CD4-positive, alpha-beta memory T cell (primary cell): ENCODE measurements at regions not wholly inside any gene's neighbourhood (a gene's known extent, or its start where the extent isn't known, plus 50 kb on each side); places are given as distances from the start of the nearest gene placed in this dataset.
"Not testable (repeated sequence)": the region's sequence is repeated elsewhere in the genome, so short reads cannot be mapped to it uniquely, and the experiment has no call there.

Source experiments
- CTCF ChIA-PET: fragments of 350-600 bp; sonication (Branson Sonifier 250); formaldehyde crosslinking; loops from one replicate; lab custom pipeline; 2021; ENCODE audit warnings: inconsistent platforms; ENCODE audit not compliant: partially characterized antibody; lab: Charles Lee
- POLR2A ChIA-PET: fragments of 350-600 bp; sonication (Branson Sonifier 250); formaldehyde crosslinking; loops from one replicate; lab custom pipeline; 2021; ENCODE audit not compliant: partially characterized antibody; lab: Charles Lee
- DNase-seq, 5 donors: peaks; one replicate each; pipeline versions ENCODE4 v3.0.0 to v3.0.0-alpha.2; 2020 to 2022; ENCODE audit warnings: mixed read lengths in 1 of 5
- H3K27ac ChIP-seq: one replicate; pipeline ENCODE4 v1.7.0; 2013; ENCODE audit warnings: low read depth, low read length
- H3K27me3 ChIP-seq: 2 replicates; pipeline ENCODE4 v1.7.0; 2013; ENCODE audit warnings: mild to moderate bottlenecking, low read length, moderate library complexity; ENCODE audit not compliant: insufficient read depth
- H3K36me3 ChIP-seq: 2 replicates; pipeline ENCODE4 v1.7.0; 2013; ENCODE audit warnings: mild to moderate bottlenecking, low read length, moderate library complexity; ENCODE audit not compliant: insufficient read depth
- H3K4me1 ChIP-seq: 2 replicates; pipeline ENCODE4 v1.7.0; 2013; ENCODE audit warnings: mild to moderate bottlenecking, low read length, moderate library complexity; ENCODE audit not compliant: insufficient read depth
- H3K4me3 ChIP-seq, 2 donors: one replicate each; pipeline ENCODE4 v1.7.0; 2013; ENCODE audit warnings: low read length in 2 of 2, mild to moderate bottlenecking in 1 of 2
- H3K9me3 ChIP-seq, 2 donors: one replicate each; pipeline ENCODE4 v1.7.0; 2013; ENCODE audit warnings: low read length in 2 of 2, control low read depth in 1 of 2; ENCODE audit not compliant: control insufficient read depth in 1 of 2
- H3K27ac Mint-ChIP-seq, 7 donors: one replicate each; pipeline ENCODE4 v1.8.0; 2020 to 2021; ENCODE audit warnings: mixed read lengths in 7 of 7, mild to moderate bottlenecking in 6 of 7, inconsistent platforms in 3 of 7, moderate library complexity in 3 of 7
- H3K27me3 Mint-ChIP-seq, 2 donors: one replicate each; pipeline ENCODE4 v1.8.0; 2020 to 2021; ENCODE audit warnings: mixed read lengths in 2 of 2
- H3K36me3 Mint-ChIP-seq, 2 donors: one replicate each; pipeline ENCODE4 v1.8.0; 2020 to 2021; ENCODE audit warnings: mixed read lengths in 2 of 2, inconsistent platforms in 1 of 2, mild to moderate bottlenecking in 1 of 2
- H3K4me1 Mint-ChIP-seq, 4 donors: one replicate each; pipeline ENCODE4 v1.8.0; 2020 to 2021; ENCODE audit warnings: mixed read lengths in 4 of 4, mild to moderate bottlenecking in 1 of 4
- H3K4me3 Mint-ChIP-seq, 8 donors: one replicate each; pipeline ENCODE4 v1.8.0; 2020 to 2021; ENCODE audit warnings: mixed read lengths in 8 of 8, mild to moderate bottlenecking in 7 of 8, moderate library complexity in 6 of 8, inconsistent platforms in 3 of 8
- H3K9me3 Mint-ChIP-seq, 8 donors: one replicate each; pipeline ENCODE4 v1.8.0; 2020 to 2021; ENCODE audit warnings: mixed read lengths in 8 of 8, mild to moderate bottlenecking in 5 of 8, inconsistent platforms in 3 of 8, moderate library complexity in 1 of 8
- intact Hi-C: fragments of 100-400 bp; cut with micrococcal nuclease; formaldehyde crosslinking; loops from one replicate; pipeline ENCODE4 v1.15.1; 2023

DNA sequence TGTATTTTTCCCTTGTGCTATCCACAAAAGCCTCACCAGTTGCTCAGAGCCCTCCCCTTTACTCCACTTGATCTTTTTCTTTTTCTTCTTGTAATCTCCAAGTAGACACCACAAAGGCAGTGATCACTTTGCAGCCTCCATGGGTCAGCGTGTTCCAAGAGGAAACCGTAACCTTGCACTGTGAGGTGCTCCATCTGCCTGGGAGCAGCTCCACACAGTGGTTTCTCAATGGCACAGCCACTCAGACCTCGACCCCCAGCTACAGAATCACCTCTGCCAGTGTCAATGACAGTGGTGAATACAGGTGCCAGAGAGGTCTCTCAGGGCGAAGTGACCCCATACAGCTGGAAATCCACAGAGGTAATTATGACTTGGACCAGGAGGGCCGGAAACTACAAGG lies 95.8 kb downstream of the FAM72C start:
- intact Hi-C loops, CTCF ChIA-PET: not testable (repeated sequence)

DNA sequence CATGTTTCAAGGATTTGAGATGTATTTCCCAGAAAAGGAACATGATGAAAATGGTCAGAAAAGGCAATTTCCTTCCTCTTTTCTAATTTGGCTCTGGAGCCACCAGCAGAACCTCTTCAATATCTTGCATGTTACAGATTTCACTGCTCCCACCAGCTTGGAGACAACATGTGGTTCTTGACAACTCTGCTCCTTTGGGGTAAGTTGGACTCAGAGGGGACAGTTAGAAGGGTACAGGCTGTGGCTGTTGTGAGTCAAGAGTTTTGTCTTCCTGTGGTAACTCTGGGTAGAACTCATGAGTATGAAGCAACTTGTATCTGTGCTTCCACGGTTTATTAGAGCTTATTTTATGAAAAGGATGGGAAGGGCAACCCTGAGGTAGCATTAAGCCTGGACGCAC lies 97.2 kb downstream of the FAM72C start:
- H3K4me3 ChIP-seq, H3K4me1 ChIP-seq, H3K27ac ChIP-seq, H3K36me3 ChIP-seq, H3K4me3 Mint-ChIP-seq, H3K27me3 Mint-ChIP-seq, POLR2A ChIA-PET, H3K27ac Mint-ChIP-seq, H3K4me1 Mint-ChIP-seq, H3K27me3 ChIP-seq, DNase-seq, H3K9me3 ChIP-seq, H3K36me3 Mint-ChIP-seq, H3K9me3 Mint-ChIP-seq, intact Hi-C loops, CTCF ChIA-PET: not testable (repeated sequence)

More for the DNA sequence above, 95.8 kb downstream of the FAM72C start:
- H3K36me3 ChIP-seq, H3K9me3 ChIP-seq, H3K9me3 Mint-ChIP-seq, DNase-seq, H3K36me3 Mint-ChIP-seq, H3K4me1 ChIP-seq, H3K27me3 ChIP-seq, H3K27ac ChIP-seq, H3K4me1 Mint-ChIP-seq, H3K27ac Mint-ChIP-seq, POLR2A ChIA-PET, H3K4me3 Mint-ChIP-seq, H3K27me3 Mint-ChIP-seq, H3K4me3 ChIP-seq: not testable (repeated sequence)

DNA sequence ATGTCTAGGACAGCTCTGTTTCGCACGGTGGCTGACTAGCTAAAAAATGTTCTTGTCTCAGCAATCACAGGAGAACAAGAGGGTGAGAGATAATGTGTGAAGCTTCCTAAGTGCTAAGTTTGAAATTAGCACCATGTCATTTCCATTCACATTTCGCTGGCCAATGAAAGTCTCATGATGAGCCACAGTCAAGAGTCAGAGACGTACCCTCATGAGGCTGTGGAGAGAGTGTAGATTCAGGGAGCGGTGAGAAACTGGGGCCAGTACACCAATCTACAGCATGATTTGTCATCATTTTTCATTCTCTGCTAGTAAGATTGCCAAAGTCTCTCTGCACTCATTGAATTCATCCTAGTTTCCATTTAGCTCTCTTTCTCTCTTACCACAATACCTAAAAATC lies 98.1 kb downstream of the FAM72C start:
- H3K9me3 Mint-ChIP-seq, H3K4me1 ChIP-seq, CTCF ChIA-PET, H3K4me3 ChIP-seq, H3K4me3 Mint-ChIP-seq, intact Hi-C loops, H3K4me1 Mint-ChIP-seq, H3K36me3 ChIP-seq, H3K36me3 Mint-ChIP-seq, DNase-seq, H3K27ac Mint-ChIP-seq, H3K27me3 ChIP-seq, H3K27me3 Mint-ChIP-seq, H3K9me3 ChIP-seq, H3K27ac ChIP-seq, POLR2A ChIA-PET: not testable (repeated sequence)

DNA sequence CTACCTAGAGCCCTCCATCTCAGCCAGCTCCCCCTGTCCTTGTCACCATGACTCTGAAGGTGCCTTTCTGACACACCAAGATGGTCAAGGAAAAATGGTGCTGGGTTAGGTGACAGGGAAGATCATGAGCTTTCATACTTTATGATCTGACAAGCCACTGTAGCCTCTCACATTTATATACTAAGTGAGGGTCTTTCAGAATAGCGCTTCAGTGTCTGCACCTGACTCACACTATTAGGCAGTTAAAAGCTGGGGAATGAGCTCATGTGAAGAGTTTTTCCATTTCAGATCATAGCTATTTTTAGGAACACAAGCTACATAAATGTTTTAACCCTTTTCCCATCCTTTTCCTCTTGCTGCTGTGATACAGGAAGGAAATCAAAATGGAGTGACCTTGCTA lies 101.4 kb downstream of the FAM72C start:
- H3K36me3 ChIP-seq, H3K4me1 ChIP-seq, H3K27ac ChIP-seq, H3K27me3 ChIP-seq, H3K27ac Mint-ChIP-seq, intact Hi-C loops, POLR2A ChIA-PET, CTCF ChIA-PET, H3K9me3 ChIP-seq, H3K9me3 Mint-ChIP-seq, H3K4me3 ChIP-seq, DNase-seq, H3K27me3 Mint-ChIP-seq, H3K4me3 Mint-ChIP-seq, H3K36me3 Mint-ChIP-seq, H3K4me1 Mint-ChIP-seq: not testable (repeated sequence)

DNA sequence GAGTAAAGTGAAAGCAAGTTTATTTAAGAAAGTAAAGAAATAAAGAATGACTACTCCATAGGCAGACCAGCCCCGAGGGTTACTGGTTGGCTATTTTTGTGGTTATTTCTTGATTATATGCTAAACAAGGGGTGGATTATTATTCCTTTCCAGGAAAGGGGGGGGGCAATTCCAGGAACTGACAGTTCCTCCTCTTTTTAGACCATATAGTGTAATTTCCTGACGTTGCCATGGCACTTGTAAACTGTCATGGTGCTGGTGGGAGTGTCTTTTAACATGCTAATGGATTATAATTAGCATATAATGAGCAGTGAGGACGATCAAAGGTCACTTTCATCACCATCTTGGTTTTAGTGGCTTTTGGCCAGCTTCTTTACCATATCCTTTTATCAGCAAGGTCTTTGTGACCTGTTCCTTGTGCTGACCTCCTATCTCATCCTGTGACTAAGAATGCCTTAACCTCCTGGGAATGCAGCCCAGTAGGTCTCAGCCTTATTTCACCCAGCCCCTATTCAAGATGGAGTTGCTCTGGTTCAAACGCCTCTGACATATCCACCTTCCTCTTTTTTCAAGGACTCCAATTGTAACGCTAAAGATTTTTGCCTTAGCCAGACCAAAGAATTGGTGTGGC lies 104.1 kb downstream of the FAM72C start:
- H3K4me3 Mint-ChIP-seq, H3K27me3 ChIP-seq, H3K4me1 Mint-ChIP-seq, H3K4me3 ChIP-seq, H3K27ac ChIP-seq, intact Hi-C loops, H3K9me3 ChIP-seq, H3K36me3 Mint-ChIP-seq, H3K36me3 ChIP-seq, H3K9me3 Mint-ChIP-seq, H3K27me3 Mint-ChIP-seq, DNase-seq, CTCF ChIA-PET, POLR2A ChIA-PET, H3K27ac Mint-ChIP-seq, H3K4me1 ChIP-seq: not testable (repeated sequence)

DNA sequence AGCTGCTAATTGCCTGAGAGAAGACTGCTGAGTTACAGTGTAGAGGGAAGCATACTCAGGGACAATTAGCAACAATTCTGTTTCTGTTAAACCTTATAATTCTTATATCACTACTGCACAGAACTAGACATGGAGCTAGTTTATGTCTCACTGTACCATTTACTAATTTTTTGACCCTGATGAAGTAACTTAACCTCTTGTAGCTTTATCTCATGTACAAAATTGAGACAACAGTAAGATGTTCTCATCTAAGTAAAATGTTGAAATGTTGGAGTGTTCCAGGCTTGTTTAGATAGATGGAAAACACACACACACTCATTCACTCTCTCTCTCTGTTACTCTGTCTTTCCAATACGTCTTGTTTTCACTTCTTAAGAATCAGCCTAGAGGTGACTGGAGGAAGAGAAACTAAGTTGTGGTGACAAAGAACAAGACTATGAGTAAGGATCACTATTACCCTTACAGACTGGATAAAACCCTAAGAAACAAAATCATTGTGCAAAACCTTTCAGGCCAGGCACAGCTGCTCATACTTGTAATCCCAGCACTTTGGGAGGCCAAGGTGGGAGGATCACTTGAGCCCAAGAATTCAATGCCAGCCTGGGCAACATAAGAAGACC lies 107.8 kb downstream of the FAM72C start:
- H3K27me3 Mint-ChIP-seq, H3K9me3 Mint-ChIP-seq, H3K36me3 ChIP-seq, H3K27ac Mint-ChIP-seq, H3K27ac ChIP-seq, intact Hi-C loops, H3K36me3 Mint-ChIP-seq, H3K27me3 ChIP-seq, H3K4me1 Mint-ChIP-seq, H3K4me3 ChIP-seq, DNase-seq, H3K9me3 ChIP-seq, H3K4me3 Mint-ChIP-seq, H3K4me1 ChIP-seq, POLR2A ChIA-PET, CTCF ChIA-PET: not testable (repeated sequence)

DNA sequence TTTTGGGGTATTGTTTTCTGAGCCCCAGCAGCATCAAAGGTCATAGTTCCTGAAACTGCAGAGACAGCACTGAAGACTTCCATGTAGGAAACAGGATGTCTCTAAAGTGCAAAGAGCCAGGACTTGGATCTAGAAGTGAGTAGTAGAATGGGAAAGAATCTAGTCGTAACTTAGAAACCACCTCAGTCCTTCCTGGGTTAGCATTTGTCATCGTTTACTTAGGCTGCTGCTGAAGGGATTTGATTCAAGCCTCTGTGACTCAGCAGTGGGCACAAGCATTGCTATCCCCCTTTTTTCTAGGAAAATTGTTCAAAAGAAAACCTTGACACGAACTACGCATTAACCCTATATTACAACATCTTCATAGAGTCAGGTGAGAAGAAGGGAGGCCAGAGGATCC lies 109.1 kb downstream of the FAM72C start:
- H3K27ac ChIP-seq, intact Hi-C loops, H3K27me3 ChIP-seq, DNase-seq, H3K27me3 Mint-ChIP-seq, H3K36me3 Mint-ChIP-seq, H3K9me3 Mint-ChIP-seq, H3K4me1 Mint-ChIP-seq, POLR2A ChIA-PET, H3K36me3 ChIP-seq, H3K4me3 Mint-ChIP-seq, H3K9me3 ChIP-seq, H3K27ac Mint-ChIP-seq, H3K4me1 ChIP-seq, CTCF ChIA-PET, H3K4me3 ChIP-seq: not testable (repeated sequence)

DNA sequence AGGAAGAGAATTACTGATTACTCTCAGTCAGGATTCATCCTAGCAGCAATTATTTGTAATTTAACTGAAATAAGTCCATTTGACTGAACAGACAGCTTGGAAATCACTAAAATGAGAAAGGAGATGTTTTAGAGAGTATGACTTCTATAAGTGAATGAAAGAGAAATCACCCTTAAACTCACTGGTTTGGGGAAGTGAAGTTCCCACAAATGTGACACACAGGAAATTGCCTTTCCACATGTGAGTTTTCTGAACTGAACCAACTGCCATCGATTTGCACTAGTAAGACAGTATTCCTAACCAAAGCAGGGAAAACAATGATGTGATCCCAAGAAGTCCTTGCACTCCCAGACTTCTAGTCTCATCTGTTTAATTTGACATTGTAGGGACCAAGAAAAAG lies 110.5 kb downstream of the FAM72C start:
- H3K9me3 ChIP-seq, POLR2A ChIA-PET, H3K4me3 ChIP-seq, H3K36me3 ChIP-seq, H3K27ac ChIP-seq, H3K36me3 Mint-ChIP-seq, H3K4me1 ChIP-seq, H3K27ac Mint-ChIP-seq, H3K4me1 Mint-ChIP-seq, DNase-seq, H3K27me3 Mint-ChIP-seq, CTCF ChIA-PET, H3K27me3 ChIP-seq, H3K9me3 Mint-ChIP-seq, H3K4me3 Mint-ChIP-seq, intact Hi-C loops: not testable (repeated sequence)
